T-helper 1 cell (primary cell): ENCODE measurements at regions not wholly inside any gene's neighbourhood (a gene's known extent, or its start where the extent isn't known, plus 50 kb on each side); places are given as distances from the start of the nearest gene placed in this dataset.
"Not testable (repeated sequence)": the region's sequence is repeated elsewhere in the genome, so short reads cannot be mapped to it uniquely, and the experiment has no call there.

Experiments used
- DNase-seq, 5 donors: peaks; one replicate each; pipeline ENCODE4 v3.0.0-alpha.2; 2012 to 2020

- no peak for DNase-seq
These were observed 99.0 kb upstream of the TSHZ3 start for GRCh38 chr19:31448221-31448657.

GRCh38 chr19:31449379-31449778 lies 100.1 kb upstream of the TSHZ3 start:
- no peak for DNase-seq

GRCh38 chr19:31450696-31451095 lies 101.5 kb upstream of the TSHZ3 start:
- DNase-seq, result no peak

GRCh38 chr19:31451686-31452330 lies 102.6 kb upstream of the TSHZ3 start:
- DNase-seq, result no peak

GRCh38 chr19:31459430-31459829 lies 110.2 kb upstream of the TSHZ3 start:
- no peak for DNase-seq

- DNase-seq, result no peak
These were observed 112.7 kb upstream of the TSHZ3 start for GRCh38 chr19:31461814-31462539.

- DNase-seq, result no peak
These were observed 121.1 kb upstream of the TSHZ3 start for GRCh38 chr19:31470229-31470939.

GRCh38 chr19:31470952-31471351 lies 121.7 kb upstream of the TSHZ3 start:
- no peak for DNase-seq

GRCh38 chr19:31478241-31478640 lies 129.0 kb upstream of the TSHZ3 start:
- DNase-seq, result no peak

GRCh38 chr19:31483226-31483857 lies 134.1 kb upstream of the TSHZ3 start:
- DNase-seq, result no peak

- not testable (repeated sequence) for DNase-seq
These were observed 135.7 kb upstream of the TSHZ3 start for GRCh38 chr19:31484858-31485410.

- no peak for DNase-seq
These were observed 136.2 kb upstream of the TSHZ3 start for GRCh38 chr19:31485472-31485871.

GRCh38 chr19:31491242-31491641 lies 142.0 kb upstream of the TSHZ3 start:
- no peak for DNase-seq

- no peak for DNase-seq
These were observed 142.8 kb upstream of the TSHZ3 start for GRCh38 chr19:31492050-31492449.

- DNase-seq, result no peak
These were observed 146.8 kb upstream of the TSHZ3 start for GRCh38 chr19:31496076-31496475.

- DNase-seq, result no peak
These were observed 148.5 kb upstream of the TSHZ3 start for GRCh38 chr19:31497709-31498108.

- DNase-seq, result no peak
These were observed 149.5 kb upstream of the TSHZ3 start for GRCh38 chr19:31498781-31499180.

- no peak for DNase-seq
These were observed 150.3 kb upstream of the TSHZ3 start for GRCh38 chr19:31499281-31500196.

- DNase-seq, result no peak
These were observed 151.1 kb upstream of the TSHZ3 start for GRCh38 chr19:31500197-31500830.

- DNase-seq, result no peak
These were observed 151.7 kb upstream of the TSHZ3 start for GRCh38 chr19:31500946-31501345.

GRCh38 chr19:31501427-31502195 lies 152.4 kb upstream of the TSHZ3 start:
- DNase-seq, result no peak
